Middle frontal gyrus (tissue), 1 donor: ENCODE measurements at regions not wholly inside any gene's neighbourhood (a gene's known extent, or its start where the extent isn't known, plus 50 kb on each side); places are given as distances from the start of the nearest gene placed in this dataset.

Source experiments
- DNase-seq: peaks from one replicate; pipeline ENCODE4 v3.0.0-alpha.2; 2015; ENCODE audit warnings: low spot score; ENCODE audit errors: extremely low spot score

GRCh38 chr6:40973304-40973703, 65.7 kb downstream of the UNC5CL start:
- DNase-seq: no peak

- no peak for DNase-seq
These were observed 66.2 kb downstream of the UNC5CL start for GRCh38 chr6:40972814-40973213.

DNA sequence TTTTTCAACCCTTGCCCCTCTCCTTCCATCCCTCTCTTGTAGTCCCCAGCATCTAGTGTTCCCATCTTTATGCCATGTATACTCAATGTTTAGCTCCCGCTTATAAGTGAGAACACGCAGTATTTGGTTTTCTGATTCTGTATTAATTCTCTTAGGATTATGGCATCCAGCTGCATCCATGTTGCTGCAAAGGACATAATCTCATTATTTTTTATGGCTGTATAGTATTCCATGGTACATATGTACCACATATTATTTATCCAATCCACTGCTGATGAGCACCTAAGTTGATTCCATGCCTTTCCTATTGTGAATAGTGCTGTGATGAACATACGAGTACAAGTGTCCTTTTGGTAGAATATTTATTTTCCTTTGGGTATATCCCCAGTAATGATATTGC, 66.8 kb downstream of the UNC5CL start:
- DNase-seq: no peak

- no peak for DNase-seq
These were observed 70.3 kb downstream of the UNC5CL start for GRCh38 chr6:40968620-40969164.

DNA sequence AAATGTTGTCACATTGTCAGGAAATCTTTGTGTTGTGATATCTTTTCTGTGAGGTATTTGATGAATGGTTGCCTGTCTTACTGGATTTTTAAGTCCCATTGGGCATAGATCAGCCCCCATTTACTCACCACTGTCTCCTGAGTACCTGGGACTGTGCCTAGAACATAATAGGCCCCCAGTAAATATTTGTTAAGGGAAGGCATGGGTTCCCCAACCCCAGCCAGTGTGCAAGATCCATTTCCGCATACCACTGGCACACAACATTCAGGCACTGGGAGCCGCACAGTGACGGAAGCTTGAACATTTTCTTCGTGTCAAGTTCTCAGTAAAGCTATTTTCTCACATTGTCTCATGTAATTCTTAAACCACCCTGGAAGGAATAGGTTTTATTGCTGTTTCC, 72.2 kb downstream of the UNC5CL start:
- no peak for DNase-seq

DNA sequence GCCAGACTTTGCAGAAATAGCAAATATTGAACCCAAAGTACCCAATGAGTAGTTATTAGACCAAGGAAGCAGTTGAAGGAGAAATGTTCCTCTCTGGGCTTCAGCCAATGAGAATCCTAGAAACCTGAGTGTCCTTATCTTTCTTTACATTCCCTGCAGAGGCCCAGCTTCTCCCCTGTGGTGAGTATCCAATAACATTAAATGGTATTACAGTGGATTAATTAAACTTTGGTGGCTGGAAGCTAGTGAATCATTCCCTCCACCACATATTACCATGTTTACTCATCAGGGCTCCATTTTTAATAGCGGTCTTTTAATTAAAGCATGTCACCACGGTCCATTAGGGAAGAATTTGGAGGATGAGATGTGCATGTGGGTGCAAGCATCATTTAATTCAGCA, 74.0 kb downstream of the UNC5CL start:
- DNase-seq: no peak

DNA sequence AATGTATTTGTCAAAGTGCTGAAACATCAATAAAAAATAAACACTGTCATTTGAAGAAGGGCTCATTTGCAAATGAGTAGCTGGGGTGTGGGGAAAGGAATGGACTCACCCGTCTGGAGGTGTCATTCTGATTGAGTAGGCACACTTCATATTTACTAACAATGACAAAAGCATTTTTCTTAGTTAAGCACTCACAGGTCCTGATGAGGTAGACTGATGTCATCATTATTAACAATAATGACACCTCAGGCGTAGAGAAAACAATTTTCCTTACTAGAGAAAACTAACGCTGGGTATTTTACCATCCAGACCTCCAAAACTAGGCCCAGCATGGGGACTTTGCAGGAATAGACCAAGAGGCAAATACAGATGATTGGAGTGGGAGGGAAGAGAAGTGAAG, 76.0 kb downstream of the UNC5CL start:
- no peak for DNase-seq

GRCh38 chr6:40962241-40962640, 76.8 kb downstream of the UNC5CL start:
- DNase-seq: no peak

DNA sequence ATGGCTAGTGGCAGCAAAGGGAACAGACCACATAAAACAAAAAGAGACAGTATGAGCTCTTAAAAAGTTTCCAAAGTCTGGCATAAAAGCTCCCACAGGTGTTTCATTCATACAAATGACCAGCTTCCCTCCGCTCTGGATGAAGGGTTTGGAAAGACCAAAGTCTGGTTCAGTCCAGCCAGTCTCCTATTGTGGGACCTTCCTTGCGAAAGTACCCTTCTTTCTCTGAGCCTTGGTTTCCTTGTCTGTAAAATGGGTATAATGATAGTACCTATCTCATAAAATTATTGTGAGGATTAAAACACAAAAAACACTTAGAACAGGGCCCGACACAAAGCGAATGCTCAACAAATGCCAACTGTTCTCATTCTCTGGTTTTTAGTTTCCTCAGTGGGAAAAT, 77.2 kb downstream of the UNC5CL start:
- DNase-seq: no peak

GRCh38 chr6:40960742-40961430, 78.1 kb downstream of the UNC5CL start:
- DNase-seq: no peak

DNA sequence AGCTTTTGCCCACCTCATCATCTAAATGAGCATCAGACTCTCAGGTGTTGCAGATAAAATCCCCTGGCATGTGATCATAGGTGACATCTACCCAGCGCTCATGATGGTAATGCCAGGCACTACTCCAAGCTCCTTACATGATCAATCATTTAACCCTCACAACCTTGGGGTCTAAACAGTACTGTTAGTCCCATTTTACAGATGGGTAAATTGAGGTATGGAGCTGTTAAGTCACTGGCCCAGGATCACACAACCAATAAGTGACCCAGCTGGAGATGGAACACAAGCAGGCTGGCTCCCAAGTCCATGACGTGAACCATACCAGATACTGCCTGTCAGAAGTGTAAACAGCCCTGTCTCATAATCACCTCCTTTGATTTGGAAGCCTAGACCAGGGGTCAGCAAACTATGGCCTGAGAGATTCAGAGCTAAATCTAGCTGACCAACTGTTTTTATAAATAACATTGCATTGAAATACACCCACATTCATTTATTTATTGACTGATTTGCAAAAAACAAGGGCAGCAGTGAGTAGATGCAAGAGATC, 79.2 kb downstream of the UNC5CL start:
- no peak for DNase-seq

DNA sequence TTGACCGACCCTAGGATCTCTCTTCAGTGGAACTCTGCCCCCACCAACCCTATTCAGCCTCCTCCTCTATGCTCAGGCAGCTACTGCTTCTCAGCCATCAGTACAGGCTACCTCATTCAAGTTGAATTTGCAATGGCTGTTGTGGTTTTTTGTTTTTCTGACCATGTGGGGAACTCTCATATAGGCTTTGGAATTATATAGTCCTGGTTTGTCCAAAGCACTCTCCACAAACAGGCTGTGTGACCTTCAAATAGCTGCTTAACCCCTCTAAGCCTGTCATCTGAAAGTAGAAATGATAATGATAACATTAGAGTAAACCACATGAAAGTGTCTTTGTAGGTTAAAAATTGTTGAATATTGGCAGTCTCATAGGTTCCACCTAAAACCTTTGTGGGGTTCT, 80.3 kb downstream of the UNC5CL start:
- DNase-seq: no peak

- no peak for DNase-seq
These were observed 81.2 kb downstream of the UNC5CL start for GRCh38 chr6:40957616-40958492.

- DNase-seq: no peak
These were observed 82.1 kb downstream of the UNC5CL start for GRCh38 chr6:40956936-40957335.

DNA sequence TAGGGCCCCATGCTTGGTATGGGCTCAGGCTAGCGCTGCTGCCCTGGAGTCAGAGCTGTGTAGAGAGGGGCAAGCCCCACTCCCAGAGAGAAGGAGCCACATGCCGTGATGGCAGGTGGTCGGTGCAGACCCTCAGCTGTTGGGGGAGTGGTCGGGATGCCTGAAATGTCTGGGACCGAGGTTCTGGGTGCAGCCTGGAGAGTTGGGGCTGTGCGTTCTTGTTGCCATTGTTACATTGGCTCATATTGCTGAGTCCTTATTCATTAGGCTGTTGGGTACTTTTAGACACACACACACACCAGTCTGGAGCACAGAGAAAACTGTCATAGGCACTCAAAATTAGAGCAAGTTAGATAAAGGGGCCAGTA, 83.9 kb downstream of the UNC5CL start:
- no peak for DNase-seq

DNA sequence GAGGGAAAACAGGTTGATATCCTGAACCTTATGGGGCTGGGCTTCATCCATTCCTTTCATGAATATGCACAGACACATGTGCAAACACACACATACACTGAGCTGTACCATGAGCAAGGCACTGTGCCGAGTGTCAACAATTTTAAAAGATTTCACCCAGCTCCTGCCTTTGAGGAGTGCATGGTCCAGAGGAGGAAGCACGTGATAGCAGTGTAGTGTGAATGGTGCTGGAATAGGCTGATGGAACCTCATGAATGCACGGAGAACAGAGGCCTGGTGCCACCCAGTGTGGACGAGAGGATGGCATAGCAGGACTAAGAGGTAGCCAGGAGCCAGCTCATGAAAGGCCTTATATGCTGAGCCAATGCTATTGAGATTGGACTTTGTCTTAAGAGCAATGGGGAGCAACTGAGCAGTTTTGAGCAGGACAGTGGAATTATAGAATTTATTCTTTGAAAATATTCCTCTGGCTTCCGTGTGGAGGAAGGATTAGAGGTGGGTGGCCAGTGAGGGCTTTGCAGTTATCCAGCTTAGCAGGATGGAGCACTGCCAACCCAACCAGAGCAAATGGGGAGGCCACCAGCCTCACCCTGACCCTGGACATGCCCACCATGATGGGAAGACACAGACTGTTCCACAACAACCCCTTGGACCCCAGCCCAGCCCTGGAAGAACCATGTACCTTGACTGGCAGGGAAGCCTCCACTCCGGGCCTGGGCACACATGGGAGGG, 84.4 kb downstream of the UNC5CL start:
- DNase-seq: no peak

GRCh38 chr6:40953486-40953885, 85.5 kb downstream of the UNC5CL start:
- no peak for DNase-seq

GRCh38 chr6:40950986-40951698, 87.9 kb downstream of the UNC5CL start:
- DNase-seq: no peak

GRCh38 chr6:40948570-40948969, 90.5 kb downstream of the UNC5CL start:
- DNase-seq: no peak

DNA sequence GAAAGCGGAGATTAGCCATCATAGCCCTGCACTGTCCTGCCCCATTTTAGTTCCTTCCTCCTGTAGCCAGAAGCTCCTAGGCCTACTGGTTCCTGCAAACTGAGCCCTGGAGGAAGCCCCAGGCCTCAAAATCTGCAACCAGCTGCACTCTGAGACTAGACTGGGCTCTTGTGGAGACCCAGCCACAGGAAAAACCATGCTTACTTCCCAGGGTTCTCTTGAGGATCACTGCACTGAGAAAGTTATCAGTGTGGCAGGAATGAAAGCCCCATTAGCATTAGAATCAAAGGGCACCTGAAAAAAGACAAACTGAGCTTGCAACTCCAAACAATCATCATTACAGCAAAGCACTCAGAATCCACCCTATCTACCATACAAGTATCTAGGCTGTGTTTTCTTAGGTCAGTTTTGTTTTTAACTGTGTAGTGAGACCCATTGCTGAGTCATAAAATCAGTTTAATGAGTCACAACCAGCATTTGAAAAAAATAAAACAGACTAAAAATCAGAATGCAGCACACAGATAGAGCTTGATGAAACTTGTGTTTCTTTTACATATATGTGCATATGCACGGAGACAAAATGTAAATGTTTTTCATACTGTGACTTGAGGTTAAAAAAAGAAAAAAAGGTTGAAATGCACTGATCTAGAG, 91.0 kb downstream of the UNC5CL start:
- DNase-seq: no peak
